ENCODE measurements at regions not wholly inside any gene's neighbourhood (a gene's known extent, or its start where the extent isn't known, plus 50 kb on each side); places are given as distances from the start of the nearest gene placed in this dataset.

GRCh38 chr3:23664459-23664858 lies 141.3 kb upstream of the UBE2E1 start:
- no peak for ATAC-seq
- no peak for DNase-seq
- no peak overlapping the region for H3K4me3 ChIP-seq
- no peak overlapping the region for H3K27ac ChIP-seq
- H3K4me1 ChIP-seq: no peaks in the 10 kb centered on the region
- no peaks in the 10 kb centered on the region for H3K27me3 ChIP-seq
- H3K36me3 ChIP-seq: no peaks in the 10 kb centered on the region
- no peaks in the 10 kb centered on the region for H3K9me3 ChIP-seq
- TF ChIP-seq, protein P1, sequence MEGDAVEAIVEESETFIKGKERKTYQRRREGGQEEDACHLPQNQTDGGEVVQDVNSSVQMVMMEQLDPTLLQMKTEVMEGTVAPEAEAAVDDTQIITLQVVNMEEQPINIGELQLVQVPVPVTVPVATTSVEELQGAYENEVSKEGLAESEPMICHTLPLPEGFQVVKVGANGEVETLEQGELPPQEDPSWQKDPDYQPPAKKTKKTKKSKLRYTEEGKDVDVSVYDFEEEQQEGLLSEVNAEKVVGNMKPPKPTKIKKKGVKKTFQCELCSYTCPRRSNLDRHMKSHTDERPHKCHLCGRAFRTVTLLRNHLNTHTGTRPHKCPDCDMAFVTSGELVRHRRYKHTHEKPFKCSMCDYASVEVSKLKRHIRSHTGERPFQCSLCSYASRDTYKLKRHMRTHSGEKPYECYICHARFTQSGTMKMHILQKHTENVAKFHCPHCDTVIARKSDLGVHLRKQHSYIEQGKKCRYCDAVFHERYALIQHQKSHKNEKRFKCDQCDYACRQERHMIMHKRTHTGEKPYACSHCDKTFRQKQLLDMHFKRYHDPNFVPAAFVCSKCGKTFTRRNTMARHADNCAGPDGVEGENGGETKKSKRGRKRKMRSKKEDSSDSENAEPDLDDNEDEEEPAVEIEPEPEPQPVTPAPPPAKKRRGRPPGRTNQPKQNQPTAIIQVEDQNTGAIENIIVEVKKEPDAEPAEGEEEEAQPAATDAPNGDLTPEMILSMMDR (IDR thresholded peaks at IDR 0.05): no peak
- intact Hi-C loops (cut with DNase I): no loop called here

DNA sequence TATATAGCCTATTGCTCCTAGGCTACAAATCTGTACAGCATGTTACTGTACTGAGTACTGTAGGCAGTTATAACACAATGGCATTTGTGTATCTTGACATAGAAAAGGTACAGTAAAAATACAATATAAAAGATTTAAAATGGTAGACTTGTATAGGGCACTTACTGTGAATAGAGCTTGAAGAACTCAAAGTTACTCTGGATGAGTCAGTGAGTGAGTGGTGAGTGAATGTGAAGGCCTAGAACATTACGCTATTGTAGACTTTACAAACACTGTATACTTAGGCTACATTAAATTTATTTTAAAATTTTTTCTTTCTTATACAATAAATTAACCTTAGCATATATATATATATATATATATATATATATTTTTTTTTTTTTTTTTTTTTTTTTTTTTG lies 140.0 kb upstream of the UBE2E1 start:
- H3K4me3 ChIP-seq: no peak overlapping the region
- no peaks in the 10 kb centered on the region for H3K9me3 ChIP-seq

GRCh38 chr3:23666818-23667217 lies 138.9 kb upstream of the UBE2E1 start:
- intact Hi-C loops (cut with DNase I): no loop called here
- no peak for ATAC-seq

More for the DNA sequence above, 140.0 kb upstream of the UBE2E1 start:
- Histone ChIP-seq H3K27me3 (peaks cover 0 to 2% of the 10 kb centered on the region in 2 donors), H3K27ac (no peak overlapping the region), H3K4me1 (no peaks in the 10 kb centered on the region), H3K36me3 (no peaks in the 10 kb centered on the region)
- TF ChIP-seq, protein P1 (IDR thresholded peaks at IDR 0.05): no peak
- no peak for ATAC-seq
- intact Hi-C loops (cut with DNase I): no loop called here
- no peak for DNase-seq

GRCh38 chr3:23667536-23668429 lies 138.0 kb upstream of the UBE2E1 start:
- H3K27ac ChIP-seq: no peak overlapping the region
- no peak for DNase-seq
- peaks cover 0 to 20% of the 10 kb centered on the region in 2 donors for H3K27me3 ChIP-seq
- H3K36me3 ChIP-seq: no peaks in the 10 kb centered on the region
- H3K9me3 ChIP-seq: no peaks in the 10 kb centered on the region
- no peak for ATAC-seq
- intact Hi-C loops (cut with DNase I): no loop called here
- peaks cover 0 to 8% of the 10 kb centered on the region in 2 donors for H3K4me1 ChIP-seq
- no peak overlapping the region for H3K4me3 ChIP-seq
- TF ChIP-seq, protein P1 (IDR thresholded peaks at IDR 0.05): no peak

More at GRCh38 chr3:23666818-23667217, 138.9 kb upstream of the UBE2E1 start:
- Histone ChIP-seq H3K27me3 (peaks cover 0 to 13% of the 10 kb centered on the region in 2 donors), H3K4me3 (no peak overlapping the region), H3K4me1 (peaks cover 0 to 5% of the 10 kb centered on the region in 2 donors), H3K9me3 (no peaks in the 10 kb centered on the region), H3K27ac (no peak overlapping the region), H3K36me3 (no peaks in the 10 kb centered on the region)
- DNase-seq: no peak
- TF ChIP-seq, protein P1 (IDR thresholded peaks at IDR 0.05): no peak

DNA sequence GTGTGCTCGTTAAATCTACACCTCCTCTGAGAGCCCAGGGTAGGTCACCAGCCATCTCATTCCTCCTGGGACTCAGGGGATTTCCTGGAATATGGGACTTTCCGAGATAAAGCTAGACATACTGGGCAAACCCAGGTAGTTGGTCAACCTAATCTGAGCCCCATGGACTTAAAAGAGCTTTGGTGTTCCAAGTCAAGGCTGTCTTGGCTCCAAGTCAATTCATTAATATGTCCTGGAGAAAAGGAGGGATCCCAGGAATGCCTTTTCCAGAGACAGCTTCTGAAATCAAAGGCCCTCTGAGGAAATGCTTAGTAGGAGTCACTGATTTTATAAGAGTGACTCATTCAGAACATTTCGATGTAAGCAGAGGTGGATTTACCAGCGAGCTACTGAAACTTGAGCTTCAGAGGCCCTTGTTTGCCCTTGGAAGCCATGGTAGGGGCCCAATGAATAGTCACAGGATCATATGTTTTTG lies 137.3 kb upstream of the UBE2E1 start:
- ATAC-seq (peak; percentile 26), DNase-seq (no peak)
- intact Hi-C loops (cut with DNase I): no loop called here
- TF ChIP-seq, protein P1 (IDR thresholded peaks at IDR 0.05): no peak
- no peak overlapping the region for H3K4me3 ChIP-seq
- peaks cover 0 to 20% of the 10 kb centered on the region in 2 donors for H3K27me3 ChIP-seq
- H3K9me3 ChIP-seq: no peaks in the 10 kb centered on the region
- H3K36me3 ChIP-seq: no peaks in the 10 kb centered on the region
- H3K27ac ChIP-seq: no peak overlapping the region
- peaks cover 0 to 8% of the 10 kb centered on the region in 2 donors for H3K4me1 ChIP-seq
